LNCAP (cell line): ENCODE measurements at regions not wholly inside any gene's neighbourhood (a gene's known extent, or its start where the extent isn't known, plus 50 kb on each side); places are given as distances from the start of the nearest gene placed in this dataset.

Experiments used
- TF ChIP-seq, protein P1 (sequence below): fragments of 450-650 bp; IDR thresholded peaks from 2 replicates; pipeline ENCODE4 v1.5.1; 2017; ENCODE audit warnings: mild to moderate bottlenecking

DNA sequence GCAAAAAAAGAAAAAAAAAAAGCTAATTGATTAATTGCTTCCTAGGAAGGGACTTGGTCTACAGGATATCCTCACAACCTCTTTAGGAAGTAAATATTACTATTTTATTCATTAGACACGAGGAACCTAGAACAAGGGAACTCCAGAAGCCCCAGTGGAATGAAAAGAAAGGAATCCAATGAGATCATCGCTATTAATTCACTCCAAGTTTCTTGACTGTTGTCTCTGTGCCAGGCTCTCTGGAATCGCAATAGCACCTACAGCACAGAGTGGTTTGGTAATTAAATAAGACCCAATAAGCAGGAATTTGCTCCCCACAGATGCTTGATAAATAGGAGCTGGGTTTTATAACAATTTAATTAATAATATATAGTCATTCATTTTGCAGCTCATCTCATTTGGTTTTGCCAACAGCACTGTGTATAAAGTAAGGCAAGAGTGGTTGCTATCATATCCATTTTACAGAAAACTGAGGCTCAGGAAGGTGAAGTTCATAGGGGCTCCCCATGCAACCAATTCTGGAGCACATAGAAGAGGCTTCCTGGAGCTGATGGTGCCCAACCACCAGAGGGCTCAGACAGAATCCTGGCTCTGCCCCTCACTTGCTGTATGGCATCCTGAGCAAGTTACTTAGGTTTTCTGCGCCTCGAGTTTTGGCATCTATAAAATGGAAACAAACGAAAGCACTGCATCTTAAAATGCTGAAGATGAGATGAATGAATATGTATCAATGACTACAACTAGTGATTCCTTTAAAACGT lies 420.2 kb downstream of the MED13L start:
- TF ChIP-seq, protein P1, sequence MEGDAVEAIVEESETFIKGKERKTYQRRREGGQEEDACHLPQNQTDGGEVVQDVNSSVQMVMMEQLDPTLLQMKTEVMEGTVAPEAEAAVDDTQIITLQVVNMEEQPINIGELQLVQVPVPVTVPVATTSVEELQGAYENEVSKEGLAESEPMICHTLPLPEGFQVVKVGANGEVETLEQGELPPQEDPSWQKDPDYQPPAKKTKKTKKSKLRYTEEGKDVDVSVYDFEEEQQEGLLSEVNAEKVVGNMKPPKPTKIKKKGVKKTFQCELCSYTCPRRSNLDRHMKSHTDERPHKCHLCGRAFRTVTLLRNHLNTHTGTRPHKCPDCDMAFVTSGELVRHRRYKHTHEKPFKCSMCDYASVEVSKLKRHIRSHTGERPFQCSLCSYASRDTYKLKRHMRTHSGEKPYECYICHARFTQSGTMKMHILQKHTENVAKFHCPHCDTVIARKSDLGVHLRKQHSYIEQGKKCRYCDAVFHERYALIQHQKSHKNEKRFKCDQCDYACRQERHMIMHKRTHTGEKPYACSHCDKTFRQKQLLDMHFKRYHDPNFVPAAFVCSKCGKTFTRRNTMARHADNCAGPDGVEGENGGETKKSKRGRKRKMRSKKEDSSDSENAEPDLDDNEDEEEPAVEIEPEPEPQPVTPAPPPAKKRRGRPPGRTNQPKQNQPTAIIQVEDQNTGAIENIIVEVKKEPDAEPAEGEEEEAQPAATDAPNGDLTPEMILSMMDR: no peak

DNA sequence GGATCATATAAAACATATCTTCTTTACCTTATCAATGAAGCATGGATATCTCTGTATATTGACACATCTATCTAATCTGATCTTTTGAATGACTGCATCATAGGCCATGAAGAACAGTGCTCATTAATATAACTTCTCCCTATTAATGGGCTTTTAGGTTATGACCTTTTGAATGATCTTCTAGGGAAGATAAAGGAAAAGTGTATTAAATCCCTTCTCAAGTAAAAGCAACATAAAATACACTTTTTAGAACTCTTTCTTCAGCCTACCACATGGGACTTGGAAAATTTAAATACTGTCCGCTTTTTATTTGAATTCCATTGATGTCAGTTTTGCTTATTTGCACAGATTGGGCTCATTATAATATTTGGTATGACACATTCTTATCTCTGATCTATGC lies 425.4 kb downstream of the MED13L start:
- TF ChIP-seq, protein P1: no peak

DNA sequence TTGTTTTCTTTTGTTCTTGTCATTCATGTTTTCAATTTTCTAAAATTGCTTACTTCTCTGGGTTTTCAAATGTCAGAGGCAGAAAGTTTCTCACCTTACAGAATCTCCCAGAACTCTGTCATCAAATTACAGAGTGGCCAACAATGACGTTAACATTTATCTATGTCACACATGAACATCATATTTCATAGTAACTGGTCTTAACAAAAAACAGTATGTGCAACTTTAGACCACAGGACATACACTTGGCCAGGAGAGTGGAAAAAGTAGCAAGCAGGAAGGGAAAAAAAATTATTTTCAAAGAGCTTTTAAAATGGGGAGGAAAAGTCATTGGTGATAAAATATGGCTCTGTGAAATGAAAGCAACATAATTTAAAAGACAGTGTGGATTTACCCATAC lies 426.5 kb downstream of the MED13L start:
- TF ChIP-seq, protein P1: no peak

DNA sequence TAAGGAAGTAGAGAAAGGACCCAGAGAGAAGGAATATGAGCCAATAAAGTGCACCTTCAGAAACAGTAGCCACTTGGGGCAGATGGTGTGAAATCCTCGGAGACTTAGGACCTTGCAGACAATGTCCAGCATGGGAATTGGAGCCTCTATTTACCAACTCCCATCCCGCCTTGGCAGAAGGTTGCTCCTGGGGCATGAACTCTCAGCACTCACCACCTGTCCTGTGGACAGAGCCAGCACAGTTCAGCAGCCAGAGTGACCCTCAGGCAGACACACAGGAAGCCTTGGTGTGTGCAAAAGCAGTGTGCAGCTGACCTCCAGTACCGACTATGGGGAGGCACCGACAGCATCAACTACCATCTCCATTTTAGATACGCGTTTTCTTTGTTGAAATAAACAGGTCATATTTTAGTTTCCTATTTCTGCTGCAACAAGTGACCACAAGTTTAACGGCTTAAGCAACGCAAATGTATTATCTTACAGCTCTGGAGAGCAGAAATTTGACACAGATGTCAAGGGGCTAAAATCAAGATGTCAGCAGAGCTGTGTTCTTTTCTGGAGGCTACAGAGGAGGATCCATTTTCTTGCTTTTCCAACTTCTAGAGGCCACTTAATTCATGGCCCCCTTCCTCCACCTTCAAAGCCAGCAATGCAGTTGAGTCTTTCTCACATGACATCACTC lies 428.1 kb downstream of the MED13L start:
- TF ChIP-seq, protein P1: no peak

DNA sequence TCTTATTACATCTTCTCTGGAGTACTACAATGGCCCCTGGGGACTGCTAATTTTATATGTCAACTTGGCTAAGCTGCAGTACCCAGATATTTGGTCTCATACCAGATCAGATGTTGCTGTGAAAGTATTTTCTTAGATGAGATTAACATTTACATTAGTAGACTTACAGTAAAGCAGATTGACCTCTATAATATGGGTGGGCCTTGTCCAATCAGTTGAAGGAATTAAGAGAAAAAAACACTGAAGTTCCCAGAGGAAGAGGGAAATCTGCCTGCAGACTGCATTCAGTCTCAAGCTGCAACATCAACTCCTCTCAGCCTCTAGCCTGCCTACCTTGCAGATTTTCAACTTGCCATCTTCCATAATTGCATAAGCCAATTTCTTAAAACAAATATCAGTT lies 430.1 kb downstream of the MED13L start:
- TF ChIP-seq, protein P1: no peak

DNA sequence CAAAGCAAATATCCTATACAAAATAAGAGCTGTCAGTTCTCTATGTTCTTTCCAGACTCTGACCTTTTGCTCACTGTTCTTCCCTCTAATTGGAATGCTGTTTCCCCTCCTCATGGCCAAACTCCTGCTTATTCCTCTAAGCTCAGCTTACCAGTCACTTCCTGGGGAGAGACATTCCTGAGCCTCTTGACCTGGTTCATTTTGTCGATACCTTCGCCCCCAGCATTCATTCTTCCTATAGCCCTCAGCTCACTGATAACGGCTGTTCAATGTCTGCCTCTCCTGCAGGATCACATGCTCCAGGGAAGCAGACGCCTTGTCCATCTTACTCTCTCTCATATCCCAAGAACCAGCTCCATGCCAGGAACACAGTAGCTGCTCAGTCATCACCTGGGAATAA lies 431.0 kb downstream of the MED13L start:
- TF ChIP-seq, protein P1: no peak

DNA sequence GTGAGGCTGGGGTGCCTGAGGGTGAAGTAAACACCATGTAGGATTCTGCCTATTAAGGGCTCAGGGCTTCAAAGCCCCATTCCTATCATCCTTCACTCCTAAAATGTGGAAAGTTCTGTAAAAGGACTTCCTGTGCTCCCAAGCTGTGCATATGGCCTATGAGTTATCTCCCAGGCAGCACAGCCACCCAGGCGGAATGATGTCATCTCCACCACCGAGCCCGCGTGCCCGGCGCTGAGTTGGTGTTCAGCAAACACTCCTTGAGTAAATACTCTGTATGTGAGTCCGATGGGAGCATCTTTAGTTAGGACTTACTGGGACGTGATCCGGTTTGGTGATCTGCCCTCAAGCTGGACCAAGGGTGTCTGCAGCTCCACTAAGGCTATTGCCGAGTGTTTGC lies 437.3 kb downstream of the MED13L start:
- TF ChIP-seq, protein P1: no peak
